ENCODE measurements at regions not wholly inside any gene's neighbourhood (a gene's known extent, or its start where the extent isn't known, plus 50 kb on each side); places are given as distances from the start of the nearest gene placed in this dataset.

DNA sequence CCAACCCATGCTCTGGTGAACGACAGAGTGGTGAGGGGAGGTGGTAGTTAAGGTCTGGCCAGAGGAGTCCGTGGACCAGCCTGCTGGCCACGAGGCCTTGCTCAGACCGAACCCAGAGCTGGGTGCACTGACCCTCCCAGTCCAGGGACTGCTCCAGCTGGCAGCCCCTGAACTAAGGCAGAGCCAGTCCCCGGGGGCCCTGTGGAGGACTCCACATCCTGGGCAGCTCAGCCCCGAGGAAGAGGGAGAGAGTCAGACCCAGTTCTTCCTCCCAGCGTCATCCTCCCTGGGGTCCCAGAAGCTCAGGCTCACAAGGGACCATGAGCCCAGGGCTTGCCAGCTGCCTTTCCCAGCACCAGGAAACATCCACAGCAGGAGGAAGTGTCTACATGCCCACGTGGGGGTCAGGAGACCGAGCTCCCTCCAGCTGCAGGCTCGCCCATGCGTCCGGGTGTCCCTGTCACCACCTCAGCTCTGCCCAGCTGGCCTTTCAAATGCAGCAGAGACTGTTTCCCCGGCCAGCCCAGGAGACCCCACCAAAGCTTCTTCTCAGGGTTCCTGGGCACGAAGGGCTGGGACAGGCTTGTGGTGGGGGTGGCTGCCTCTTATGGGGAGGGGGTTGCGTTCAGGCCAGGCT lies 194.4 kb downstream of the KIF26A start:
- no peak overlapping the region for H3K27ac ChIP-seq (ENCODE audit: low read depth, low read length)
- no peaks in the 10 kb centered on the region for H3K4me1 ChIP-seq (ENCODE audit: control insufficient read depth in 1 of 2, insufficient read depth in 2 of 2, low read length in 2 of 2)
- no peaks in the 10 kb centered on the region for H4K20me1 ChIP-seq (ENCODE audit: insufficient read depth)
- no peaks in the 10 kb centered on the region; the same call in 1 of the 2 replicates for H3K27me3 ChIP-seq (ENCODE audit: insufficient read depth, low read length)
- DNase-seq (ENCODE audit: low read depth, low spot score) (no peak), ATAC-seq (no peak)
- no peaks in the 10 kb centered on the region for H3K79me2 ChIP-seq (ENCODE audit: insufficient read depth, low read length)
- TF ChIP-seq RAD21 (IDR thresholded peaks at IDR 0.05; ENCODE audit: low read depth) (no peak), EZH2phosphoT487 (IDR thresholded peaks at IDR 0.05; ENCODE audit: borderline replicate concordance) (no peak), SP1 (IDR thresholded peaks at IDR 0.05; ENCODE audit: low read depth) (no peak), SRF (IDR thresholded peaks at IDR 0.05; ENCODE audit: low read depth) (no peak), CBX3 (IDR thresholded peaks at IDR 0.05; ENCODE audit: low read depth) (no peak)
- TF ChIP-seq, protein P1, sequence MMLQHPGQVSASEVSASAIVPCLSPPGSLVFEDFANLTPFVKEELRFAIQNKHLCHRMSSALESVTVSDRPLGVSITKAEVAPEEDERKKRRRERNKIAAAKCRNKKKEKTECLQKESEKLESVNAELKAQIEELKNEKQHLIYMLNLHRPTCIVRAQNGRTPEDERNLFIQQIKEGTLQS (IDR thresholded peaks at IDR 0.05) = no peak
- H3K4me2 ChIP-seq (ENCODE audit: low read length) = no peak overlapping the region
- H3K9me3 ChIP-seq (ENCODE audit: control insufficient read depth in 1 of 2, insufficient read depth in 1 of 2, low read depth in 1 of 2, low read length in 2 of 2) = peaks cover 0 to 8% of the 10 kb centered on the region in 2 experiments; a peak in 1 of 4 replicates
- no peak overlapping the region for H2AFZ ChIP-seq (ENCODE audit: low read depth, low read length, poor library complexity, severe bottlenecking)
- no peak overlapping the region for H3K9ac ChIP-seq (ENCODE audit: low read length)
- no peak overlapping the region for H3K4me3 ChIP-seq (replicated peaks in 1 of 2; ENCODE audit: low read depth in 1 of 2, low read length in 2 of 2)
- ChIA-PET POLR2A (interaction anchor here (1.2 kb wide), 1 partner anchor 9 kb away, joined by 3 read pairs; no protein-coding TSS in a partner anchor), CTCF (interaction anchor here (1.4 kb wide), 1 partner anchor 9 kb away, joined by 6 read pairs; no protein-coding TSS in a partner anchor), RAD21 (ENCODE audit: low non-redundant PET in 1 of 2, low total read pairs in 2 of 2, uncharacterized antibody in 2 of 2, unreplicated experiment in 2 of 2) (no interaction called here)
- H3K36me3 ChIP-seq (ENCODE audit: control insufficient read depth in 1 of 2, insufficient read depth in 2 of 2, low read length in 2 of 2) = no peaks in the 10 kb centered on the region
- intact Hi-C loops (cut with micrococcal nuclease) = no loop called here
- BruUV-seq (replicated peaks) = no TSS peak
- no peaks in the 10 kb centered on the region for H3K9me2 ChIP-seq (ENCODE audit: insufficient read depth)

DNA sequence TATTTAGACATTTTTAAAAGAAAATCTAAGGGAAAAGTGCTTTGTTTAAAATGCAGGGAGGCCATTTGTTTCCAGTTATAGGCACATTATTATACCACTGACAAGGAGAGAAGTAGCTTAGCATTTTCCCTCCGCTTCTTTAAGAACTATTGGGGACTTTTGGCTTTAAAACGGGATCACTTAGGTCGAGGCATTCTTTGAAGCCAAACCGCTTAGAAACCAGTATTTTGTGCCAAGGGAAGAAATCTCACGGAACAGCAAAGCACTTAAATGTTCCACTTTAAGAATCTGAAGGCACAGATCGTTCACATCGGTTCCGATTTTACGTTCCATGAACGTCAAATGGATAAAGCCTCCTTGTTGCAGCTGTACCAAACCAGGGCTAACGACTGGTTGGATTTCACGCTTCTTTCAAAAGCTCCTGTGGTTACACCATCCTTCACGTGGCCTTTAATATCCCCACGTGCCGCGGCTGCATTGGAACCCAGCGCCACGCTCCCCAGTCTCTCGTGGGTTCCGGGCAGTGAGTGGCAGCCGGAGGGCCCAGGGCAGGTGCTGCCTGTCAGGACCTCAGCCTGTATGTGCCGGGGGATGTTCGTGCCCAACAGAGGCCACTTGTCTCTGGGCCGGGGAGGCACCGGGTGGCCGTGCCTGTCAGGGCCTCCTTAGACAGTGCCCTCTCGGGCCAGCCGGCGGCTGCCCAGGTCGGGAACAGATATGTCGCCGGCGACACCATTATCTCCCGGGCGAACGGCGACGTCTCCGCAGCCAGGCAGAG lies 195.4 kb downstream of the KIF26A start:
- no peak overlapping the region for H3K4me3 ChIP-seq (replicated peaks in 1 of 2; ENCODE audit: low read depth in 1 of 2, low read length in 2 of 2)
- ChIA-PET CTCF (interaction anchor here (1.4 kb wide), 1 partner anchor 8 kb away, joined by 6 read pairs; no protein-coding TSS in a partner anchor), RAD21 (ENCODE audit: low non-redundant PET in 1 of 2, low total read pairs in 2 of 2, uncharacterized antibody in 2 of 2, unreplicated experiment in 2 of 2) (no interaction called here), POLR2A (no interaction called here)
- ATAC-seq (no peak), DNase-seq (ENCODE audit: low read depth, low spot score) (no peak)
- BruUV-seq (replicated peaks) = no TSS peak
- no peaks in the 10 kb centered on the region; the same call in 1 of the 2 replicates for H3K27me3 ChIP-seq (ENCODE audit: insufficient read depth, low read length)
- no peaks in the 10 kb centered on the region for H3K36me3 ChIP-seq (ENCODE audit: control insufficient read depth in 1 of 2, insufficient read depth in 2 of 2, low read length in 2 of 2)
- no peak overlapping the region for H2AFZ ChIP-seq (ENCODE audit: low read depth, low read length, poor library complexity, severe bottlenecking)
- no peak overlapping the region for H3K9ac ChIP-seq (ENCODE audit: low read length)
- no peak overlapping the region for H3K4me2 ChIP-seq (ENCODE audit: low read length)
- intact Hi-C loops (cut with micrococcal nuclease) = no loop called here
- H3K4me1 ChIP-seq (ENCODE audit: control insufficient read depth in 1 of 2, insufficient read depth in 2 of 2, low read length in 2 of 2) = no peaks in the 10 kb centered on the region
- H3K9me3 ChIP-seq (ENCODE audit: control insufficient read depth in 1 of 2, insufficient read depth in 1 of 2, low read depth in 1 of 2, low read length in 2 of 2) = peaks cover 6 to 8% of the 10 kb centered on the region in 2 experiments; a peak in 2 of 4 replicates
- H3K79me2 ChIP-seq (ENCODE audit: insufficient read depth, low read length) = no peaks in the 10 kb centered on the region
- H4K20me1 ChIP-seq (ENCODE audit: insufficient read depth) = no peaks in the 10 kb centered on the region
- no peaks in the 10 kb centered on the region for H3K9me2 ChIP-seq (ENCODE audit: insufficient read depth)
- no peak overlapping the region for H3K27ac ChIP-seq (ENCODE audit: low read depth, low read length)
- TF ChIP-seq ZFX (IDR thresholded peaks at IDR 0.05) (no peak), EZH2phosphoT487 (IDR thresholded peaks at IDR 0.05; ENCODE audit: borderline replicate concordance) (no peak), FOSL1 (IDR thresholded peaks at IDR 0.05; ENCODE audit: low read depth) (no peak), SRF (IDR thresholded peaks at IDR 0.05; ENCODE audit: low read depth) (no peak), EGR1 (IDR thresholded peaks at IDR 0.05; ENCODE audit: low read depth) (no peak), ELF1 (IDR thresholded peaks at IDR 0.05; ENCODE audit: borderline replicate concordance, low read depth) (no peak), RAD21 (IDR thresholded peaks at IDR 0.05; ENCODE audit: low read depth) (no peak), YY1 (IDR thresholded peaks at IDR 0.05; ENCODE audit: extremely low read depth, insufficient replicate concordance, low read depth, low read length) (no peak), CEBPB (IDR thresholded peaks at IDR 0.05; ENCODE audit: low read depth) (no peak)
- TF ChIP-seq, protein P2, sequence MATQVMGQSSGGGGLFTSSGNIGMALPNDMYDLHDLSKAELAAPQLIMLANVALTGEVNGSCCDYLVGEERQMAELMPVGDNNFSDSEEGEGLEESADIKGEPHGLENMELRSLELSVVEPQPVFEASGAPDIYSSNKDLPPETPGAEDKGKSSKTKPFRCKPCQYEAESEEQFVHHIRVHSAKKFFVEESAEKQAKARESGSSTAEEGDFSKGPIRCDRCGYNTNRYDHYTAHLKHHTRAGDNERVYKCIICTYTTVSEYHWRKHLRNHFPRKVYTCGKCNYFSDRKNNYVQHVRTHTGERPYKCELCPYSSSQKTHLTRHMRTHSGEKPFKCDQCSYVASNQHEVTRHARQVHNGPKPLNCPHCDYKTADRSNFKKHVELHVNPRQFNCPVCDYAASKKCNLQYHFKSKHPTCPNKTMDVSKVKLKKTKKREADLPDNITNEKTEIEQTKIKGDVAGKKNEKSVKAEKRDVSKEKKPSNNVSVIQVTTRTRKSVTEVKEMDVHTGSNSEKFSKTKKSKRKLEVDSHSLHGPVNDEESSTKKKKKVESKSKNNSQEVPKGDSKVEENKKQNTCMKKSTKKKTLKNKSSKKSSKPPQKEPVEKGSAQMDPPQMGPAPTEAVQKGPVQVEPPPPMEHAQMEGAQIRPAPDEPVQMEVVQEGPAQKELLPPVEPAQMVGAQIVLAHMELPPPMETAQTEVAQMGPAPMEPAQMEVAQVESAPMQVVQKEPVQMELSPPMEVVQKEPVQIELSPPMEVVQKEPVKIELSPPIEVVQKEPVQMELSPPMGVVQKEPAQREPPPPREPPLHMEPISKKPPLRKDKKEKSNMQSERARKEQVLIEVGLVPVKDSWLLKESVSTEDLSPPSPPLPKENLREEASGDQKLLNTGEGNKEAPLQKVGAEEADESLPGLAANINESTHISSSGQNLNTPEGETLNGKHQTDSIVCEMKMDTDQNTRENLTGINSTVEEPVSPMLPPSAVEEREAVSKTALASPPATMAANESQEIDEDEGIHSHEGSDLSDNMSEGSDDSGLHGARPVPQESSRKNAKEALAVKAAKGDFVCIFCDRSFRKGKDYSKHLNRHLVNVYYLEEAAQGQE (IDR thresholded peaks at IDR 0.05; ENCODE audit: low read depth) = no peak
